Renal pelvis (tissue), 1 donor: ENCODE measurements at regions not wholly inside any gene's neighbourhood (a gene's known extent, or its start where the extent isn't known, plus 50 kb on each side); places are given as distances from the start of the nearest gene placed in this dataset.
"Not testable (repeated sequence)": the region's sequence is repeated elsewhere in the genome, so short reads cannot be mapped to it uniquely, and the experiment has no call there.

Experiments
- DNase-seq: peaks from one replicate; pipeline ENCODE4 v3.0.0-alpha.2; 2013

GRCh38 chr6:115060581-115060980 is 717.8 kb upstream of the HS3ST5 start:
- no peak for DNase-seq

GRCh38 chr6:115058414-115059211 is 715.8 kb upstream of the HS3ST5 start:
- peak; percentile 1 for DNase-seq

- DNase-seq, result no peak
These were observed 712.8 kb upstream of the HS3ST5 start for GRCh38 chr6:115055579-115055978.

- DNase-seq, result not testable (repeated sequence)
These were observed 711.4 kb upstream of the HS3ST5 start for GRCh38 chr6:115054242-115054641.

GRCh38 chr6:115053169-115053860 is 710.5 kb upstream of the HS3ST5 start:
- no peak for DNase-seq

- no peak for DNase-seq
These were observed 673.8 kb upstream of the HS3ST5 start for GRCh38 chr6:115016593-115016992.

GRCh38 chr6:115004982-115005381 is 662.2 kb upstream of the HS3ST5 start:
- no peak for DNase-seq

GRCh38 chr6:115004204-115004603 is 661.4 kb upstream of the HS3ST5 start:
- DNase-seq, result no peak

GRCh38 chr6:115001731-115002350 is 659.0 kb upstream of the HS3ST5 start:
- no peak for DNase-seq

GRCh38 chr6:115000736-115001135 is 657.9 kb upstream of the HS3ST5 start:
- DNase-seq, result no peak

GRCh38 chr6:114998492-114998891 is 655.7 kb upstream of the HS3ST5 start:
- DNase-seq, result no peak

GRCh38 chr6:114997813-114998292 is 655.0 kb upstream of the HS3ST5 start:
- no peak for DNase-seq

GRCh38 chr6:114995526-114995925 is 652.7 kb upstream of the HS3ST5 start:
- DNase-seq, result peak; percentile 56

GRCh38 chr6:114989279-114989964 is 646.6 kb upstream of the HS3ST5 start:
- no peak for DNase-seq

- no peak for DNase-seq
These were observed 644.5 kb upstream of the HS3ST5 start for GRCh38 chr6:114987281-114987680.

- DNase-seq, result no peak
These were observed 612.5 kb upstream of the HS3ST5 start for GRCh38 chr6:114955363-114955762.

GRCh38 chr6:114952229-114952628 is 609.4 kb upstream of the HS3ST5 start:
- no peak for DNase-seq

- DNase-seq, result no peak
These were observed 602.6 kb upstream of the HS3ST5 start for GRCh38 chr6:114945392-114945791.

GRCh38 chr6:114941078-114941477 is 598.3 kb upstream of the HS3ST5 start:
- DNase-seq, result no peak

GRCh38 chr6:114940181-114940580 is 597.4 kb upstream of the HS3ST5 start:
- no peak for DNase-seq

GRCh38 chr6:114939630-114940029 is 596.8 kb upstream of the HS3ST5 start:
- DNase-seq, result no peak

GRCh38 chr6:114936080-114936479 is 593.3 kb upstream of the HS3ST5 start:
- no peak for DNase-seq
